Fibroblast of peridontal ligament (primary cell): ENCODE measurements at regions not wholly inside any gene's neighbourhood (a gene's known extent, or its start where the extent isn't known, plus 50 kb on each side); places are given as distances from the start of the nearest gene placed in this dataset.
"Not testable (repeated sequence)": the region's sequence is repeated elsewhere in the genome, so short reads cannot be mapped to it uniquely, and the experiment has no call there.

Experiments
- DNase-seq: peaks from one replicate; pipeline ENCODE4 v3.0.0-alpha.2; 2010; ENCODE audit errors: extremely low read depth

GRCh38 chr15:53128652-53129051 is 338.5 kb upstream of the ONECUT1 start:
- no peak for DNase-seq

GRCh38 chr15:53126144-53126543 is 336.0 kb upstream of the ONECUT1 start:
- no peak for DNase-seq

- DNase-seq: no peak
Measured at GRCh38 chr15:53122818-53123217, 332.7 kb upstream of the ONECUT1 start.

- DNase-seq: not testable (repeated sequence)
Measured at GRCh38 chr15:53116915-53117314, 326.8 kb upstream of the ONECUT1 start.

GRCh38 chr15:53116169-53116568 is 326.0 kb upstream of the ONECUT1 start:
- DNase-seq: no peak

GRCh38 chr15:53115563-53115962 is 325.4 kb upstream of the ONECUT1 start:
- no peak for DNase-seq

- no peak for DNase-seq
Measured at GRCh38 chr15:53114960-53115359, 324.8 kb upstream of the ONECUT1 start.

GRCh38 chr15:53110999-53111398 is 320.9 kb upstream of the ONECUT1 start:
- no peak for DNase-seq

- no peak for DNase-seq
Measured at GRCh38 chr15:53108319-53108718, 318.2 kb upstream of the ONECUT1 start.

- no peak for DNase-seq
Measured at GRCh38 chr15:53107855-53108254, 317.7 kb upstream of the ONECUT1 start.

GRCh38 chr15:53106505-53107286 is 316.6 kb upstream of the ONECUT1 start:
- no peak for DNase-seq

GRCh38 chr15:53102483-53102882 is 312.3 kb upstream of the ONECUT1 start:
- DNase-seq: no peak

GRCh38 chr15:53080484-53080883 is 290.3 kb upstream of the ONECUT1 start:
- DNase-seq: no peak

- DNase-seq: no peak
Measured at GRCh38 chr15:53074221-53074620, 284.1 kb upstream of the ONECUT1 start.

- DNase-seq: no peak
Measured at GRCh38 chr15:53072077-53072476, 281.9 kb upstream of the ONECUT1 start.

GRCh38 chr15:53068636-53069035 is 278.5 kb upstream of the ONECUT1 start:
- no peak for DNase-seq

- DNase-seq: no peak
Measured at GRCh38 chr15:53059273-53060043, 269.3 kb upstream of the ONECUT1 start.

GRCh38 chr15:53046153-53046790 is 256.1 kb upstream of the ONECUT1 start:
- no peak for DNase-seq

GRCh38 chr15:53038655-53038941 is 248.5 kb upstream of the ONECUT1 start:
- no peak for DNase-seq

- DNase-seq: no peak
Measured at GRCh38 chr15:53037904-53038654, 247.9 kb upstream of the ONECUT1 start.

GRCh38 chr15:53036641-53037040 is 246.5 kb upstream of the ONECUT1 start:
- DNase-seq: no peak

- DNase-seq: no peak
Measured at GRCh38 chr15:53034767-53035245, 244.7 kb upstream of the ONECUT1 start.
